GM19240 (cell line): ENCODE measurements at regions not wholly inside any gene's neighbourhood (a gene's known extent, or its start where the extent isn't known, plus 50 kb on each side); places are given as distances from the start of the nearest gene placed in this dataset.
"Not testable (repeated sequence)": the region's sequence is repeated elsewhere in the genome, so short reads cannot be mapped to it uniquely, and the experiment has no call there.

Source experiments
- DNase-seq: peaks from one replicate; pipeline ENCODE4 v3.0.0; 2011; ENCODE audit warnings: low spot score; ENCODE audit not compliant: insufficient read length

DNA sequence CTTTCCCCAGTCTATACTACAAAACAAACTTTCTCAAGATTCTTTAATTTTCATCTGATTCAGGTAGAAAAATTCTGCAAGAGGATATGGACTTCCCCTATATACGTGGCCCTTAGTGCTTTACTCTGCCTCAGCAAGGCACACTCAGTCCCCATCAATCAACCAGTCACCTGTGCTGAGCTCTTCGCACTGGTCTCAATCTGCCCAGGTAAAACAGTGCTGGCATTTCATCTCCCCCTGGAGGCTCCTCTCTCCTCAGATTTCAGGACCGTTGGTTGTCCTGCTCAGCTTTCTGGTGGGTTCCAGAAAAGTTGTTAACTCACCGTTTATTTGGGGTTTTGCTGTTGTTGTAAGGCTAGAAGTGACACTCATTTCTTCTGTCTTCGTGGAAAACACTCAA lies 518.1 kb downstream of the TRIML1 start:
- no peak for DNase-seq

DNA sequence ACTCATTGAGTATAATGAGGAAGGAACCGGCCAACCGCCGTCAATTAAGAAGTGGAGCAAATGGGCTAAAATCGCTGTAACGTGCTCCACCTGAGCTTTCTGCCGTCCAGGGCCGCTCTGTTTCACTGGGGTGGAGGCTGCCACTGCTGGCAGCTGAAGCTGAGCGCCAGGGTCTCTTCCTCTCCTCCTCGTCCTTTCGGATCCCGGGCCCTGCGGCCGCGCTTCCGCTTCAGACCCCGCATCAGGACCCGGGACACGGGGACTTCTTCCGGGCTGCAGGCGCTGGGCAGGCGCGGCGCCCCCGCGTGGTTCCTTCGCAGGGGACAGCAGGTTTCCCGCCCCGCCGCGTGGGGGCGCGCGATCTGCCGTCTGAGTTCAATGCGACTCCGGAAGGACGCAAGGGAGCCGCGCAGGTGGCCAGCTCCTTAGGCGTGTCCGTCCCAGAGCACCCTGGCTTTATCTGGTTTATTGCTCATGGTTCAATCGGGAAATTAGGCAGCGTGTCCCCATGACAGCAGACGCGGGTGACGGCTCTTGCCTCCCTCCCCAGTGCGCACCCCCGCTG lies 519.8 kb downstream of the TRIML1 start:
- DNase-seq: no peak

DNA sequence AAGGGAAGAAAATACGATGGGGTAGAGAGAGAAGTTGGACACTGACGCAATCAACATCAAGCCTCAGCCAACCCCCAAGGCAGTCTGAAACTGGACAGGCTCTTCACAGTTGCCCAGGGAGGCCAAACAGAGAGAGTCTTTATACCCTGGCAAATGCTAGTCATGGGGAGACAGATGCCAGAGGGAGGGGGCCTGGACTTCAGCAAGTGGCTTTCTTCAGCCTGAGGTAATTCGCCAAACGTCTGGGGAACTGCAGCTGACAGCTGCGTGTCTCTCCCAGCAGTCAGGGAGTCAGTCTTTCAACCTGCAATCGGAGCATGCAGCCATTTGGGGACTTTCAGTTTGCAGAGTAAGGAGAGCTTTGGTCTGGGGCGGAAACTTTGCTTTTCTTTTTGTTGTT lies 521.6 kb downstream of the TRIML1 start:
- no peak for DNase-seq

DNA sequence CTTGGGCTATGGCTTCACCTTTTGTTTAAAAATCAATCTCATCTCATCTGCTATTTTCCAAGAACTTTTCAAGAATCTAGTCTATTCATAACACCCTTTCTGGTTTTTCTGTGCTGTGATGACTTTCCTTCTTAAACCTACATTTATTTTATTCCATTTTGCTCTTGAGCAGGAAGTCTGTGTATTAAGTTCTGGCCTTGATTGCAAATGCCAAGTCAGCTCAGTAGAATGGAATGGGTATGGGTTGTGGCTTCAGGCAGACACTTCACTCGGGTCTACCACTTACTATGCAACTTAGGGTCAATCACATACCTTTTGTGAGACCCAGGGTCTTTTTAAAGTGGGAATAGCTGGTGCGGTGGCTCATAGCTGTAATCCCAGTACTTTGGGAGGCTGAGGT lies 522.3 kb downstream of the TRIML1 start:
- no peak for DNase-seq

GRCh38 chr4:188663369-188663768 lies 524.1 kb downstream of the TRIML1 start:
- no peak for DNase-seq

DNA sequence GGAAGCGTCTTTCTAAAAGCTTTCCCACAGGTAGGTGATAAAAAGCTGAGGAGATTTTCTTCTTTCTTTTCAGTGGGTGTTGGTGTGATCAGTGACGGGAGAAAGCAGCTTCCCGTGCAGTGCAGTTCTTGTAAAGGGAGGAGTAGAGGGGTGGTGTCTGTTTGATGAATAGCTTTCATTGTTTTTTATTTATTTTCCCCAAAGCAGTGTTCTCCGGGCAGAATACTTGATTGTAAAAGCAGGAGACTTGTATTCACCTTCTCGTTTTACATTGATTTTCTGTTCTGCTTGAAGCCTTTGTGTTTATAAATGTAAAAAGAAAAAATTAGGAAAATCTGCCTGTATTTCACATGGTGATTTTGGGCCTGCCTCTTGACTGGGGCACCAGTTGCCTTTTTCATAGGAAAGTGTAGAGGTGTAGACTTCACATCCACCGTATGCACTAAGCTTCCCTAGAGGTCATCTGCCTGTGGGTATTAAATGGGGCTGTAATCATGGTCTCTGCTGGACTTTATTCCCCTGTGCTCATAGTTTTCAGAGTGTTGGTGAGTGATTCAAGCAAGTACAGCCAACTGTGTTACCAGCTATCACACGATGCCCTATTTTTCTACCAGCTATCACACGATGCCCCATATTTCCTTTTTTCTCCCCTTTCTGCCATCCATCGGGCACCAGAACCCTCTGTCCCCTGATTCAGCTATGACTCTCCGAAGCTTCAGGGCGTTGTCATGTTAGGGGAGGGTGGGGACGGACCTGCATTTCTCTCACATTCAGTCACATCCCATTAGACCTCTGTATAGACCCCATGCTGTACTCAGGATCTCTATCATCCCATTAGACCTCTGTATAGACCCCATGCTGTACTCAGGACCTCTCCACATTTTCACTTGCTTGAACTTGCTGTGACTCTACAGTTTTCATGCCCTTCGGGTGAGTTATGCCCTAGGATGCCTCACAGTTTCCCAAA lies 526.5 kb downstream of the TRIML1 start:
- no peak for DNase-seq

DNA sequence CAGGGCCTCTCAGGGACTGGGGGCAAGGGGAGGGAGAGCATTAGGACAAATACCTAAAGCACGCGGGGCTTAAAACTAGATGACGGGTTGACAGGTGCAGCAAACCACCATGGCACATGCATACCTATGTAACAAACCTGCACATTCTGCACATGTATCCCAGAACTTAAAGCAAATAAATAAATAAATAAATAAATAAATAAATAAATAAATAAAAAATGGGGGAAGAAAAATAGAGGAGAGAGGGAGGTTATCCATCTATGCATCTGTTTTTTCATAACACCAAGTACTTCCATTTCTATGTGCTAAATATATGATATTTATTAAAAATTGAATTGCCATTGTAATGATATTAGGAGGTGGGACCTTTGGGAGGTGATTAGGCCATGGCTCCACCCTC lies 539.5 kb downstream of the TRIML1 start:
- not testable (repeated sequence) for DNase-seq

- no peak for DNase-seq
These were observed 540.9 kb downstream of the TRIML1 start for GRCh38 chr4:188680004-188680666.

GRCh38 chr4:188680667-188681063 lies 541.4 kb downstream of the TRIML1 start:
- no peak for DNase-seq

- no peak for DNase-seq
These were observed 543.1 kb downstream of the TRIML1 start for GRCh38 chr4:188682321-188682720.

DNA sequence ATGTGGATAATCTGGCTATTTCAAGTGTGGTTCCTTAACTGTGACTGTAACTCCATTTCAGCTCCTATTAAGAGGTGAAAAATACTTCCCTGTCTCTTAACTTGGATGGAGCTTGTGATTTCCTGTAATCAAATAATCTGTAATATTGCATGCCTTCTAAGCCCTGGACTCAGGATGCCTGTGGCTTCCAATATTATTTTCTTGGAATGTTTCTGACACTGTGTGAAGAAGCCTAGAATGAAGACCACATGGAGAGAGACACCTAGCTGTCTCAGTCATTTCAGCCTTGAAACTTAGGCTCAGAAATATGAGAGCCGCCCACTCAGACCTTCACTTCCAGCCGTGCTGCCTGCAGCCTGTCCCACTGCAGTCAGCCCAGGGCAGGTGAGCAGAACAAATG lies 544.3 kb downstream of the TRIML1 start:
- DNase-seq: no peak

- no peak for DNase-seq
These were observed 549.7 kb downstream of the TRIML1 start for GRCh38 chr4:188688956-188689355.

DNA sequence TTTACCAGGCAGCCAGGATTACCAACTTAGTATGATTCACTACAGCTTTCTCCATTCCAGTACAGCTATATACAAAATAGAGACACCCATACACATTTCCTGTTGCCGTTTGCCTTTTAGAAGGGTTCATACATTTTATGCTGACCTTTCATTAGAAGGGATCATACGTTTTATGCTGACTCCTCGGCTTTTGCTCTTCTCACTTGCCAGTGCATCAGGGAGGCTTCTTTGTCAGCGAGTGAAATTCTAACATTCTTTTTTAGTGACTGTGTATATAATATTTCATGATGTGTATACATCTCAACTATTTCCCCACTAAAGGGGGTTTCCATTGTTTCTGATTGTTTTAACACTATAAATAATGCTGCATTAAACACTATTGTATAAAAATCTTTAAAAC lies 552.6 kb downstream of the TRIML1 start:
- DNase-seq: no peak

GRCh38 chr4:188695261-188695660 lies 556.0 kb downstream of the TRIML1 start:
- DNase-seq: no peak

- no peak for DNase-seq
These were observed 558.0 kb downstream of the TRIML1 start for GRCh38 chr4:188697243-188697642.

GRCh38 chr4:188701952-188702351 lies 562.7 kb downstream of the TRIML1 start:
- no peak for DNase-seq

GRCh38 chr4:188704288-188704687 lies 565.0 kb downstream of the TRIML1 start:
- DNase-seq: no peak

DNA sequence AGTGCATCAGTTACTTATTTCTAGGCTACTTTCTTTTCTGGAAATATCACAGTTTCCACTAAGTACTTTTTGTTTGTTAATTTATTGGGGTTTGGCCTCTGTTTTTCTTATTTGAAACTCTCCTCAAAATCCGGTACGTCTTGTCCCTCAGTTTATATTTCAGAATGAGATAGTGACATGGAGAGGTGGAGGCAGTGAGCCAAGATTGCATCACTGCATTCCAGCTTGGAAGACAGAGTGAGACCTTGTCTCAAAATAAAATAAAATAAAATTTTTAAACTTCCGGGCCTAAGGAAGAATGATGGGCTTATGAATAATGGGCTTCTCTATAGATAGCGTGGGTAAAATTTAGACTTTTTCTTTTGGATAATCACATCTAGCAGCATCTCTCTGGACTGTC lies 567.8 kb downstream of the TRIML1 start:
- no peak for DNase-seq

GRCh38 chr4:188714501-188714900 lies 575.3 kb downstream of the TRIML1 start:
- no peak for DNase-seq

DNA sequence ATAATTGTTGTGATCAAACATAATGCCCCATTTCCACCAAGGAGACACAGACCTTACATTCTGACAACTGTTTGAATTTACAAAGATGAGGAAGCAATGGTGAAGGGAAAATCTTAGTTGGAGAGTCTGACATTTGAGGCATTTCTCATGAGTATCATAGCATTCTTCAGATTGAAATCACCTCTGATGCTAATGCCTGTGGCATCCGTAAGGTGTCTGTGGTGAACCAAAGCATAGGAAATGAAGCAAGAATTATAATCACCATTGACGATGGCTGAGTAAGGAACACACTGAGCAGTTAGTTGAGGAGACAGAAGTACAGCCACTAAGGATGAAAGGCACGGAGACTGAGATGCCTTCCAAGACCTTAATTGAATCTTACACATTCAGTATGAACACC lies 575.7 kb downstream of the TRIML1 start:
- DNase-seq: no peak

- no peak for DNase-seq
These were observed 578.4 kb downstream of the TRIML1 start for GRCh38 chr4:188717661-188718060.

GRCh38 chr4:188719794-188720193 lies 580.6 kb downstream of the TRIML1 start:
- no peak for DNase-seq
